ENCODE measurements at regions not wholly inside any gene's neighbourhood (a gene's known extent, or its start where the extent isn't known, plus 50 kb on each side); places are given as distances from the start of the nearest gene placed in this dataset.

- DNase-seq (ENCODE audit: low spot score) = no peak
Observed at GRCh38 chr3:10762611-10763247, 53.3 kb upstream of the SLC6A11 start.

GRCh38 chr3:10763248-10763620 is 52.8 kb upstream of the SLC6A11 start:
- no peak for DNase-seq (ENCODE audit: low spot score)

- DNase-seq (ENCODE audit: low spot score) = no peak
Observed at GRCh38 chr3:10763817-10764258, 52.2 kb upstream of the SLC6A11 start.

GRCh38 chr3:10764259-10765051 is 51.6 kb upstream of the SLC6A11 start:
- no peak for DNase-seq (ENCODE audit: low spot score)

- no peak for DNase-seq (ENCODE audit: low spot score)
Observed at GRCh38 chr3:10766049-10766705, 49.9 kb upstream of the SLC6A11 start.
